SK-N-SH (cell line): ENCODE measurements at regions not wholly inside any gene's neighbourhood (a gene's known extent, or its start where the extent isn't known, plus 50 kb on each side); places are given as distances from the start of the nearest gene placed in this dataset.

ENCODE experiments used
- CTCF ChIA-PET: fragments of 300-600, 350-600 bp; formaldehyde crosslinking; extraction: SDS; loops from one replicate; lab custom pipeline; 2021; lab: Yijun Ruan, JAX
- POLR2A ChIA-PET: fragments of 350-600 bp; sonication (Branson Sonifier 250); formaldehyde crosslinking; extraction: SDS; loops from one replicate; lab custom pipeline; 2020; ENCODE audit warnings: antibody characterized with exemption, inconsistent platforms; lab: Yijun Ruan, JAX
- DNase-seq: peaks from one replicate; pipeline ENCODE4 v3.0.0; 2012
- H2AFZ ChIP-seq: fragments of 200-600 bp; sonication (generic); 2 replicates; pipeline ENCODE4 v1.8.1; 2016; ENCODE audit warnings: antibody characterized with exemption, mild to moderate bottlenecking, low read depth
- H3F3A ChIP-seq: fragments of 200-600 bp; sonication (generic); replicated peaks from 2 replicates; pipeline ENCODE3; 2016; ENCODE audit warnings: antibody characterized with exemption, mild to moderate bottlenecking; ENCODE audit not compliant: insufficient read depth
- H3K27ac ChIP-seq, 2 experiments: fragments of 200-500 bp in 1 of 2; fragments of 200-600 bp in 1 of 2; sonication (Bioruptor generic) in 1 of 2; sonication (generic), shearing (Covaris generic) in 1 of 2; 2 replicates each; pipeline versions ENCODE4 v1.5.1 to v1.6.1; 2014 to 2016; ENCODE audit warnings: low read depth in 2 of 2, inconsistent platforms in 1 of 2, low read length in 1 of 2, mild to moderate bottlenecking in 1 of 2, mixed read lengths in 1 of 2
- H3K27me3 ChIP-seq: fragments of 200-600 bp; sonication (generic), shearing (Covaris generic); 2 replicates; pipeline ENCODE4 v1.6.1; 2016; ENCODE audit warnings: mixed run types; ENCODE audit not compliant: insufficient read depth
- H3K36me3 ChIP-seq, 2 experiments: fragments of 200-500 bp in 1 of 2; fragments of 200-600 bp in 1 of 2; sonication (Bioruptor generic) in 1 of 2; sonication (generic) in 1 of 2; replicated peaks in 1 of 2; 2 replicates each; pipeline versions ENCODE3 to v1.5.1; 2014 to 2016; ENCODE audit warnings: low read length in 1 of 2, mild to moderate bottlenecking in 1 of 2; ENCODE audit not compliant: insufficient read depth in 2 of 2, control insufficient read depth in 1 of 2
- H3K4me1 ChIP-seq, 2 experiments: fragments of 200-500 bp in 1 of 2; fragments of 200-600 bp in 1 of 2; sonication (Bioruptor generic) in 1 of 2; sonication (generic), shearing (Covaris generic) in 1 of 2; 2 replicates each; pipeline versions ENCODE4 v1.5.1 to v1.6.1; 2014 to 2016; ENCODE audit warnings: low read depth in 1 of 2, low read length in 1 of 2, mixed run types in 1 of 2; ENCODE audit not compliant: insufficient read depth in 2 of 2, control insufficient read depth in 1 of 2
- H3K4me2 ChIP-seq: fragments of 200-600 bp; sonication (generic), shearing (Covaris generic); 2 replicates; pipeline ENCODE4 v1.6.1; 2017; ENCODE audit warnings: mixed run types
- H3K4me3 ChIP-seq, 2 experiments: fragments of 200-500 bp in 1 of 2; fragments of 200-600 bp in 1 of 2; sonication (Bioruptor generic) in 1 of 2; sonication (generic), shearing (Covaris generic) in 1 of 2; 2 replicates each; pipeline versions ENCODE4 v1.5.1 to v1.8.1; 2014 to 2016; ENCODE audit warnings: low read depth in 2 of 2, inconsistent platforms in 1 of 2, low read length in 1 of 2, mild to moderate bottlenecking in 1 of 2, mixed read lengths in 1 of 2, moderate library complexity in 1 of 2
- H3K79me2 ChIP-seq: fragments of 200-600 bp; sonication (generic); 2 replicates; pipeline ENCODE4 v1.8.1; 2017; ENCODE audit warnings: mild to moderate bottlenecking; ENCODE audit not compliant: insufficient read depth
- H3K9ac ChIP-seq: fragments of 200-600 bp; sonication (generic); 2 replicates; pipeline ENCODE4 v1.6.1; 2017; ENCODE audit warnings: mixed run types
- H3K9me2 ChIP-seq: fragments of 200-600 bp; sonication (generic); 2 replicates; pipeline ENCODE4 v1.6.1; 2017; ENCODE audit warnings: mixed run types
- H3K9me3 ChIP-seq: fragments of 200-600 bp; sonication (generic); 2 replicates; pipeline ENCODE4 v1.6.1; 2017; ENCODE audit warnings: mixed run types, mild to moderate bottlenecking, moderate library complexity
- H4K20me1 ChIP-seq: fragments of 200-600 bp; sonication (generic); 2 replicates; pipeline ENCODE4 v1.6.1; 2017; ENCODE audit warnings: mild to moderate bottlenecking, mixed run types; ENCODE audit not compliant: insufficient read depth
- ELF1 ChIP-seq: IDR thresholded peaks from 2 replicates; pipeline ENCODE4 v1.4.0; 2012
- EP300 ChIP-seq, 2 experiments: IDR thresholded peaks; 2 replicates each; pipeline versions ENCODE4 v1.4.0 to v1.6.1; 2012; ENCODE audit warnings: borderline replicate concordance in 1 of 2, low read depth in 1 of 2, low read length in 1 of 2
- FOSL2 ChIP-seq: IDR thresholded peaks from 2 replicates; pipeline ENCODE4 v1.4.0; 2012; ENCODE audit warnings: low read depth, mild to moderate bottlenecking, moderate library complexity, borderline replicate concordance
- FOXJ3 ChIP-seq: sonication (generic); formaldehyde crosslinking; IDR thresholded peaks from 2 replicates; pipeline ENCODE4 v1.5.1; 2020; ENCODE audit warnings: mild to moderate bottlenecking, missing genetic modification reagents
- FOXM1 ChIP-seq: IDR thresholded peaks from 2 replicates; pipeline ENCODE4 v1.4.0; 2012; ENCODE audit warnings: low read depth, mild to moderate bottlenecking
- GABPA ChIP-seq: IDR thresholded peaks from 2 replicates; pipeline ENCODE4 v1.4.0; 2012; ENCODE audit warnings: low read depth, mild to moderate bottlenecking
- JUND ChIP-seq: IDR thresholded peaks from 2 replicates; pipeline ENCODE4 v1.4.0; 2012
- MEF2A ChIP-seq: IDR thresholded peaks from 2 replicates; pipeline ENCODE4 v1.4.0; 2012; ENCODE audit warnings: low read depth, borderline replicate concordance
- NFIC ChIP-seq: IDR thresholded peaks from 2 replicates; pipeline ENCODE4 v1.4.0; 2012; ENCODE audit warnings: borderline replicate concordance
- RAD21 ChIP-seq: IDR thresholded peaks from 2 replicates; pipeline ENCODE4 v1.6.1; 2012; ENCODE audit warnings: mild to moderate bottlenecking, low read length
- RCOR1 ChIP-seq: fragments of 150-350 bp; IDR thresholded peaks from 2 replicates; pipeline ENCODE4 v1.6.1; 2017; ENCODE audit warnings: antibody characterized with exemption, low read length
- RFX5 ChIP-seq: IDR thresholded peaks from 2 replicates; pipeline ENCODE4 v1.6.1; 2012; ENCODE audit warnings: mild to moderate bottlenecking, improper control_type of control experiment, low read length
- RXRA ChIP-seq: IDR thresholded peaks from 2 replicates; pipeline ENCODE4 v1.4.0; 2012; ENCODE audit warnings: low read depth, mild to moderate bottlenecking, borderline replicate concordance
- SIN3A ChIP-seq: IDR thresholded peaks from 2 replicates; pipeline ENCODE4 v1.6.1; 2012; ENCODE audit warnings: low read depth, mild to moderate bottlenecking, low read length, moderate library complexity, borderline replicate concordance
- SMC3 ChIP-seq: IDR thresholded peaks from 2 replicates; pipeline ENCODE4 v1.6.1; 2012; ENCODE audit warnings: low read depth, low read length, improper control_type of control experiment
- TAF1 ChIP-seq: IDR thresholded peaks from 2 replicates; pipeline ENCODE4 v1.6.1; 2012; ENCODE audit warnings: low read depth, mild to moderate bottlenecking, low read length, moderate library complexity, borderline replicate concordance
- WGBS: methylation state at CpG from one replicate; pipeline ENCODE4 v1.1.6; 2017; ENCODE audit warnings: low lambda C conversion rate; 5-methylcytosine and 5-hydroxymethylcytosine counted together
- TF ChIP-seq, protein P1 (sequence below): IDR thresholded peaks from 2 replicates; pipeline ENCODE4; 2012
- TF ChIP-seq, protein P2 (sequence below): IDR thresholded peaks from 2 replicates; pipeline ENCODE4 v1.4.0; 2012; ENCODE audit warnings: low read depth, borderline replicate concordance
- TF ChIP-seq, protein P3 (sequence below): IDR thresholded peaks from 2 replicates; pipeline ENCODE4 v1.4.0; 2012; ENCODE audit warnings: low read depth
- TF ChIP-seq, protein P4 (sequence below): IDR thresholded peaks from 2 replicates; pipeline ENCODE4 v1.6.1; 2012; ENCODE audit warnings: mild to moderate bottlenecking, low read depth, low read length, moderate library complexity
- TF ChIP-seq, protein P5 (sequence below): fragments of 200-600 bp; sonication (generic); IDR thresholded peaks from 2 replicates; pipeline ENCODE4 v1.6.1; 2017; ENCODE audit warnings: antibody characterized with exemption, mild to moderate bottlenecking, moderate library complexity

DNA sequence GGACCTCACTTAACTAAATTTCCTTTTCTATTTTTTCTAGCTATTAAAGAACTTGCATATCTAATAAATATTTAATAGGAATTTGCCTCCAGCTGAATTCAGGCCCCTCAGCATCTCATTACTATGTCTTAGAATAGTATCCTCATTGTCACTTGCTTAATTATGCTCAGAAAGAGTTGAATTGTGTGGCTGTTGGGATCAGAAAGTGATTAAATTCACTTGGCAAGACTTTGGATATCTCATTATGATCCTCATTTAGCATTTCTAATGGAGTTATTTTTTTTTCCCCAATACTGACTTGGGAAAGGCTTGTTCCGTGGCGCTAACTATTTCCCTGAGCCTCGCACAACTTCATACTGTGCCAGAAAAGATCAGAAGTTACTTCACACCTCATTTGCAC is 158.8 kb downstream of the IDS start:
- no peak overlapping the region for H3K4me2 ChIP-seq
- DNase-seq: no peak
- no peak overlapping the region for H2AFZ ChIP-seq
- no peaks in the 10 kb centered on the region for H3K9me3 ChIP-seq
- ChIA-PET POLR2A (no interaction called here), CTCF (no interaction called here)
- TF ChIP-seq RAD21: no peak
- no peak for TF ChIP-seq JUND
- no peak for TF ChIP-seq FOSL2
- no peak for TF ChIP-seq SMC3
- TF ChIP-seq RFX5: no peak
- WGBS: 4% methylated on average over 3 of the region's 3 CpGs
- no peaks in the 10 kb centered on the region for H3K4me1 ChIP-seq
- H3K9me2 ChIP-seq: no peaks in the 10 kb centered on the region
- H3K36me3 ChIP-seq: no peaks in the 10 kb centered on the region
- no peaks in the 10 kb centered on the region for H3F3A ChIP-seq
- H3K4me3 ChIP-seq: no peak overlapping the region
- no peaks in the 10 kb centered on the region for H3K79me2 ChIP-seq
- no peak overlapping the region for H3K27ac ChIP-seq
- H3K9ac ChIP-seq: no peak overlapping the region
- H4K20me1 ChIP-seq: no peaks in the 10 kb centered on the region
- H3K27me3 ChIP-seq: no peaks in the 10 kb centered on the region

DNA sequence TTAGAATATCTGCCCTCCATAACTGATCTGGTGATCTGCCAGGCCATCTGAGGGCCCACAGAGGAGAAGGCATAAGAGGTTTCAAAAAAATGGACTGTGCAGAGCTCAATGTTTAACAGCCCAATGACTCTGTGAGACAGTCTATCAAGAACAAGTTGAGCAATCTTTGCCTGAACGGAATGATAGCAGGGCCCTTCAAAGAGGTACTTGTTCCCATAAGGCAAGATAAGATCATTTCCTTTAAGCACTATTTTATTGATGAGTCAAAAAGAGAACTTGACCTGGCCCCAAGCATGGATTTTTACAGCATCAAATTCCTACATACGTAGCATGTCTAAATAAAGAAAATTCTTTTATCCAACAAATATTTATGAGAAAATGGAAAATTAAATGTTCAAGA is 182.8 kb downstream of the IDS start:
- no peaks in the 10 kb centered on the region for H3F3A ChIP-seq
- no peaks in the 10 kb centered on the region for H3K79me2 ChIP-seq
- POLR2A ChIA-PET: no interaction called here
- no peaks in the 10 kb centered on the region for H3K36me3 ChIP-seq
- H3K9ac ChIP-seq: no peak overlapping the region
- no peak overlapping the region for H3K27ac ChIP-seq
- no peak overlapping the region for H3K4me2 ChIP-seq
- no peaks in the 10 kb centered on the region for H4K20me1 ChIP-seq
- H3K4me1 ChIP-seq: no peaks in the 10 kb centered on the region
- H3K9me2 ChIP-seq: no peaks in the 10 kb centered on the region
- no peak overlapping the region for H2AFZ ChIP-seq
- no peak overlapping the region for H3K4me3 ChIP-seq
- CTCF ChIA-PET: no interaction called here
- DNase-seq: no peak
- no peaks in the 10 kb centered on the region for H3K27me3 ChIP-seq
- H3K9me3 ChIP-seq: no peaks in the 10 kb centered on the region
- WGBS: 2% methylated on average over 2 of the region's 2 CpGs
- TF ChIP-seq TAF1: no peak
- TF ChIP-seq MEF2A: no peak
- no peak for TF ChIP-seq ELF1
- TF ChIP-seq GABPA: no peak
- TF ChIP-seq, protein P1, sequence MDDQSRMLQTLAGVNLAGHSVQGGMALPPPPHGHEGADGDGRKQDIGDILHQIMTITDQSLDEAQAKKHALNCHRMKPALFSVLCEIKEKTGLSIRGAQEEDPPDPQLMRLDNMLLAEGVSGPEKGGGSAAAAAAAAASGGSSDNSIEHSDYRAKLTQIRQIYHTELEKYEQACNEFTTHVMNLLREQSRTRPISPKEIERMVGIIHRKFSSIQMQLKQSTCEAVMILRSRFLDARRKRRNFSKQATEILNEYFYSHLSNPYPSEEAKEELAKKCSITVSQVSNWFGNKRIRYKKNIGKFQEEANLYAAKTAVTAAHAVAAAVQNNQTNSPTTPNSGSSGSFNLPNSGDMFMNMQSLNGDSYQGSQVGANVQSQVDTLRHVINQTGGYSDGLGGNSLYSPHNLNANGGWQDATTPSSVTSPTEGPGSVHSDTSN: no peak
- no peak for TF ChIP-seq RAD21
- TF ChIP-seq, protein P2, sequence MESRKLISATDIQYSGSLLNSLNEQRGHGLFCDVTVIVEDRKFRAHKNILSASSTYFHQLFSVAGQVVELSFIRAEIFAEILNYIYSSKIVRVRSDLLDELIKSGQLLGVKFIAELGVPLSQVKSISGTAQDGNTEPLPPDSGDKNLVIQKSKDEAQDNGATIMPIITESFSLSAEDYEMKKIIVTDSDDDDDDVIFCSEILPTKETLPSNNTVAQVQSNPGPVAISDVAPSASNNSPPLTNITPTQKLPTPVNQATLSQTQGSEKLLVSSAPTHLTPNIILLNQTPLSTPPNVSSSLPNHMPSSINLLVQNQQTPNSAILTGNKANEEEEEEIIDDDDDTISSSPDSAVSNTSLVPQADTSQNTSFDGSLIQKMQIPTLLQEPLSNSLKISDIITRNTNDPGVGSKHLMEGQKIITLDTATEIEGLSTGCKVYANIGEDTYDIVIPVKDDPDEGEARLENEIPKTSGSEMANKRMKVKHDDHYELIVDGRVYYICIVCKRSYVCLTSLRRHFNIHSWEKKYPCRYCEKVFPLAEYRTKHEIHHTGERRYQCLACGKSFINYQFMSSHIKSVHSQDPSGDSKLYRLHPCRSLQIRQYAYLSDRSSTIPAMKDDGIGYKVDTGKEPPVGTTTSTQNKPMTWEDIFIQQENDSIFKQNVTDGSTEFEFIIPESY: no peak
- TF ChIP-seq, protein P3, sequence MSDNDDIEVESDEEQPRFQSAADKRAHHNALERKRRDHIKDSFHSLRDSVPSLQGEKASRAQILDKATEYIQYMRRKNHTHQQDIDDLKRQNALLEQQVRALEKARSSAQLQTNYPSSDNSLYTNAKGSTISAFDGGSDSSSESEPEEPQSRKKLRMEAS: no peak
- TF ChIP-seq FOSL2: no peak
- no peak for TF ChIP-seq EP300 (IDR thresholded peaks at IDR 0.05; ENCODE audit: borderline replicate concordance in 1 of 2, low read depth in 1 of 2, low read length in 1 of 2)
- TF ChIP-seq RXRA: no peak
- TF ChIP-seq, protein P4, sequence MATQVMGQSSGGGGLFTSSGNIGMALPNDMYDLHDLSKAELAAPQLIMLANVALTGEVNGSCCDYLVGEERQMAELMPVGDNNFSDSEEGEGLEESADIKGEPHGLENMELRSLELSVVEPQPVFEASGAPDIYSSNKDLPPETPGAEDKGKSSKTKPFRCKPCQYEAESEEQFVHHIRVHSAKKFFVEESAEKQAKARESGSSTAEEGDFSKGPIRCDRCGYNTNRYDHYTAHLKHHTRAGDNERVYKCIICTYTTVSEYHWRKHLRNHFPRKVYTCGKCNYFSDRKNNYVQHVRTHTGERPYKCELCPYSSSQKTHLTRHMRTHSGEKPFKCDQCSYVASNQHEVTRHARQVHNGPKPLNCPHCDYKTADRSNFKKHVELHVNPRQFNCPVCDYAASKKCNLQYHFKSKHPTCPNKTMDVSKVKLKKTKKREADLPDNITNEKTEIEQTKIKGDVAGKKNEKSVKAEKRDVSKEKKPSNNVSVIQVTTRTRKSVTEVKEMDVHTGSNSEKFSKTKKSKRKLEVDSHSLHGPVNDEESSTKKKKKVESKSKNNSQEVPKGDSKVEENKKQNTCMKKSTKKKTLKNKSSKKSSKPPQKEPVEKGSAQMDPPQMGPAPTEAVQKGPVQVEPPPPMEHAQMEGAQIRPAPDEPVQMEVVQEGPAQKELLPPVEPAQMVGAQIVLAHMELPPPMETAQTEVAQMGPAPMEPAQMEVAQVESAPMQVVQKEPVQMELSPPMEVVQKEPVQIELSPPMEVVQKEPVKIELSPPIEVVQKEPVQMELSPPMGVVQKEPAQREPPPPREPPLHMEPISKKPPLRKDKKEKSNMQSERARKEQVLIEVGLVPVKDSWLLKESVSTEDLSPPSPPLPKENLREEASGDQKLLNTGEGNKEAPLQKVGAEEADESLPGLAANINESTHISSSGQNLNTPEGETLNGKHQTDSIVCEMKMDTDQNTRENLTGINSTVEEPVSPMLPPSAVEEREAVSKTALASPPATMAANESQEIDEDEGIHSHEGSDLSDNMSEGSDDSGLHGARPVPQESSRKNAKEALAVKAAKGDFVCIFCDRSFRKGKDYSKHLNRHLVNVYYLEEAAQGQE: no peak
- no peak for TF ChIP-seq FOXJ3
- no peak for TF ChIP-seq RCOR1
- TF ChIP-seq SIN3A: no peak
- TF ChIP-seq FOXM1: no peak
- TF ChIP-seq, protein P5, sequence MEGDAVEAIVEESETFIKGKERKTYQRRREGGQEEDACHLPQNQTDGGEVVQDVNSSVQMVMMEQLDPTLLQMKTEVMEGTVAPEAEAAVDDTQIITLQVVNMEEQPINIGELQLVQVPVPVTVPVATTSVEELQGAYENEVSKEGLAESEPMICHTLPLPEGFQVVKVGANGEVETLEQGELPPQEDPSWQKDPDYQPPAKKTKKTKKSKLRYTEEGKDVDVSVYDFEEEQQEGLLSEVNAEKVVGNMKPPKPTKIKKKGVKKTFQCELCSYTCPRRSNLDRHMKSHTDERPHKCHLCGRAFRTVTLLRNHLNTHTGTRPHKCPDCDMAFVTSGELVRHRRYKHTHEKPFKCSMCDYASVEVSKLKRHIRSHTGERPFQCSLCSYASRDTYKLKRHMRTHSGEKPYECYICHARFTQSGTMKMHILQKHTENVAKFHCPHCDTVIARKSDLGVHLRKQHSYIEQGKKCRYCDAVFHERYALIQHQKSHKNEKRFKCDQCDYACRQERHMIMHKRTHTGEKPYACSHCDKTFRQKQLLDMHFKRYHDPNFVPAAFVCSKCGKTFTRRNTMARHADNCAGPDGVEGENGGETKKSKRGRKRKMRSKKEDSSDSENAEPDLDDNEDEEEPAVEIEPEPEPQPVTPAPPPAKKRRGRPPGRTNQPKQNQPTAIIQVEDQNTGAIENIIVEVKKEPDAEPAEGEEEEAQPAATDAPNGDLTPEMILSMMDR: no peak
- no peak for TF ChIP-seq NFIC
